Stomach (tissue), 8 donors: ENCODE measurements at regions not wholly inside any gene's neighbourhood (a gene's known extent, or its start where the extent isn't known, plus 50 kb on each side); places are given as distances from the start of the nearest gene placed in this dataset.

Experiments used
- DNase-seq, 2 donors: peaks; one replicate each; pipeline versions ENCODE4 v3.0.0 to v3.0.0-alpha.2; 2013 to 2019
- H3K27ac ChIP-seq, 5 donors: fragments of 200-600 bp in 4 of 5; sonication (generic) in 4 of 5; one replicate each; pipeline ENCODE4 v1.5.1; 2013 to 2019; ENCODE audit warnings: mild to moderate bottlenecking in 1 of 5, moderate library complexity in 1 of 5
- H3K27me3 ChIP-seq, 3 donors: fragments of 200-600 bp; sonication (generic); one replicate each; pipeline ENCODE4 v1.5.1; 2017 to 2019; ENCODE audit warnings: mixed run types in 1 of 3
- H3K36me3 ChIP-seq, 4 donors: fragments of 200-600 bp; sonication (generic); 1 replicate in 3 of 4; 2 replicates in 1 of 4; pipeline ENCODE4 v1.5.1; 2016 to 2019
- H3K4me1 ChIP-seq, 4 donors: fragments of 200-600 bp; sonication (generic); one replicate each; pipeline ENCODE4 v1.5.1; 2016 to 2019
- H3K4me3 ChIP-seq, 4 donors: fragments of 200-600 bp; sonication (generic) in 3 of 4; one replicate each; pipeline ENCODE4 v1.5.1; 2016 to 2019; ENCODE audit warnings: mild to moderate bottlenecking in 1 of 4
- H3K9me3 ChIP-seq, 4 donors: fragments of 200-600 bp; sonication (generic); one replicate each; pipeline ENCODE4 v1.5.1; 2016 to 2019
- EP300 ChIP-seq: sonication (generic); formaldehyde crosslinking; IDR thresholded peaks from one replicate; pipeline ENCODE4 v1.6.1; 2017; ENCODE audit warnings: antibody characterized with exemption
- POLR2A ChIP-seq, 4 donors: fragments of 450-650 bp; IDR thresholded peaks; one replicate each; pipeline ENCODE4 v1.6.1; 2016; ENCODE audit warnings: antibody characterized with exemption in 4 of 4, control low read depth in 2 of 4, mild to moderate bottlenecking in 1 of 4, moderate library complexity in 1 of 4
- POLR2AphosphoS5 ChIP-seq, 3 donors: sonication (generic); formaldehyde crosslinking; IDR thresholded peaks; one replicate each; pipeline ENCODE4 v1.6.1; 2016; ENCODE audit warnings: antibody characterized with exemption in 3 of 3
- WGBS, 5 donors: extraction: QIAGEN DNeasy Blood & Tissue Kit in 3 of 5; methylation state at CpG; one replicate each; pipeline versions ENCODE4 v1.1.5 to v1.1.7; 2013 to 2018; 5-methylcytosine and 5-hydroxymethylcytosine counted together
- intact Hi-C: fragments of 100-400 bp; cut with DNase I; formaldehyde crosslinking; loops from one replicate; pipeline ENCODE4 v1.15.1; 2023; ENCODE audit warnings: low total_unique reads
- TF ChIP-seq, protein P1 (sequence below), 7 experiments: fragments of 450-650 bp in 4 of 7; fragments of 200-600 bp in 3 of 7; sonication (generic) in 3 of 7; IDR thresholded peaks; one replicate each; pipeline ENCODE4 v1.5.1; 2016 to 2019; ENCODE audit warnings: antibody characterized with exemption in 7 of 7, control low read depth in 2 of 7, mild to moderate bottlenecking in 1 of 7
- donor health status: healthy with polysubstance abuse.
- donor health status: Bipolar disorder and iron deficiency.
- donor health status: healthy.

GRCh38 chr6:140050101-140050995, 675.9 kb upstream of the CITED2 start:
- H3K4me3 ChIP-seq, result no peak overlapping the region
- TF ChIP-seq POLR2A (IDR thresholded peaks at IDR 0.05) (no peak), POLR2AphosphoS5 (IDR thresholded peaks at IDR 0.05) (no peak), EP300 (no peak)
- TF ChIP-seq, protein P1, sequence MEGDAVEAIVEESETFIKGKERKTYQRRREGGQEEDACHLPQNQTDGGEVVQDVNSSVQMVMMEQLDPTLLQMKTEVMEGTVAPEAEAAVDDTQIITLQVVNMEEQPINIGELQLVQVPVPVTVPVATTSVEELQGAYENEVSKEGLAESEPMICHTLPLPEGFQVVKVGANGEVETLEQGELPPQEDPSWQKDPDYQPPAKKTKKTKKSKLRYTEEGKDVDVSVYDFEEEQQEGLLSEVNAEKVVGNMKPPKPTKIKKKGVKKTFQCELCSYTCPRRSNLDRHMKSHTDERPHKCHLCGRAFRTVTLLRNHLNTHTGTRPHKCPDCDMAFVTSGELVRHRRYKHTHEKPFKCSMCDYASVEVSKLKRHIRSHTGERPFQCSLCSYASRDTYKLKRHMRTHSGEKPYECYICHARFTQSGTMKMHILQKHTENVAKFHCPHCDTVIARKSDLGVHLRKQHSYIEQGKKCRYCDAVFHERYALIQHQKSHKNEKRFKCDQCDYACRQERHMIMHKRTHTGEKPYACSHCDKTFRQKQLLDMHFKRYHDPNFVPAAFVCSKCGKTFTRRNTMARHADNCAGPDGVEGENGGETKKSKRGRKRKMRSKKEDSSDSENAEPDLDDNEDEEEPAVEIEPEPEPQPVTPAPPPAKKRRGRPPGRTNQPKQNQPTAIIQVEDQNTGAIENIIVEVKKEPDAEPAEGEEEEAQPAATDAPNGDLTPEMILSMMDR (IDR thresholded peaks at IDR 0.05), result no peak
- H3K9me3 ChIP-seq, result no peaks in the 10 kb centered on the region
- intact Hi-C loops, result no loop called here
- no peaks in the 10 kb centered on the region for H3K27me3 ChIP-seq
- no peaks in the 10 kb centered on the region for H3K4me1 ChIP-seq
- 89 to 92% (median 90%) methylated on average over 15 of the region's 15 CpGs for WGBS, 5 donors
- no peaks in the 10 kb centered on the region for H3K36me3 ChIP-seq
- H3K27ac ChIP-seq, result no peak overlapping the region
- peak in 1 of 2 donors; percentile 40 for DNase-seq

GRCh38 chr6:140049251-140049650, 674.8 kb upstream of the CITED2 start:
- Histone ChIP-seq H3K27me3 (no peaks in the 10 kb centered on the region), H3K4me1 (no peaks in the 10 kb centered on the region), H3K9me3 (no peaks in the 10 kb centered on the region), H3K36me3 (no peaks in the 10 kb centered on the region), H3K4me3 (no peak overlapping the region), H3K27ac (no peak overlapping the region)
- intact Hi-C loops, result no loop called here
- DNase-seq, result no peak
- TF ChIP-seq POLR2AphosphoS5 (IDR thresholded peaks at IDR 0.05) (no peak), EP300 (no peak)
- WGBS, 5 donors, result 29 to 63% (median 44%) methylated on average over 2 of the region's 2 CpGs

DNA sequence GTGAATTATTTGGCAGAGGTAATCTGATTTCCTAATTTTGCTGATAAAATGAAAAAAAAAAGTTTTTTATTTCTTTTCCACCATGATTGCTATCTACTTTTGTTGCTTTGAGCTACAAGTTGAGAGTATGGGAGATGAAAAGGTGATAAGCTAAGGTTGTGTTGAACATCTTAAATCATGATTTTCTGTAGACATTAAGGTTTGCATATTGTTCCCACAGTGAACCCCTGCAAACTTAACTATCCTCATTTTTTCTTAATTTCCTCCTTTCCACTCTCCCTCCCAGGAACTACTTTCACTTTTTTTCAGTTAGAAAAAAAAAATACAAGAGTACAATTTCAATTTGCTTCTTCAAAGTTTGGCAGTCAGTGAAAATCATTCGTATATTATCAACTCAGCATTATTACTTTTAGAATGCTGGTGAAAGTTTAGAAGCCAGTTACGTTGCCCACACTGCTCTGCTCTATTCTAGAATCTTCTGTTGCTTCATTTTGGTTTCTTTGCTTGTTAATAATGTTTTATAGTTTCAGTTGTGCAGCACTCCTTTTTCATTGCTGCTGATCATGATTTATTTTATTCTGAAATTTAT, 673.8 kb upstream of the CITED2 start:
- TF ChIP-seq POLR2AphosphoS5 (IDR thresholded peaks at IDR 0.05) (no peak), POLR2A (IDR thresholded peaks at IDR 0.05) (no peak), EP300 (no peak)
- TF ChIP-seq, protein P1 (IDR thresholded peaks at IDR 0.05), result no peak
- no peaks in the 10 kb centered on the region for H3K27me3 ChIP-seq
- H3K4me1 ChIP-seq, result no peaks in the 10 kb centered on the region
- no peak overlapping the region for H3K27ac ChIP-seq
- intact Hi-C loops, result no loop called here
- no peak overlapping the region for H3K4me3 ChIP-seq
- no peak for DNase-seq
- H3K36me3 ChIP-seq, result no peaks in the 10 kb centered on the region
- 26 to 49% (median 35%) methylated on average over 2 of the region's 2 CpGs for WGBS, 5 donors
- no peaks in the 10 kb centered on the region for H3K9me3 ChIP-seq

DNA sequence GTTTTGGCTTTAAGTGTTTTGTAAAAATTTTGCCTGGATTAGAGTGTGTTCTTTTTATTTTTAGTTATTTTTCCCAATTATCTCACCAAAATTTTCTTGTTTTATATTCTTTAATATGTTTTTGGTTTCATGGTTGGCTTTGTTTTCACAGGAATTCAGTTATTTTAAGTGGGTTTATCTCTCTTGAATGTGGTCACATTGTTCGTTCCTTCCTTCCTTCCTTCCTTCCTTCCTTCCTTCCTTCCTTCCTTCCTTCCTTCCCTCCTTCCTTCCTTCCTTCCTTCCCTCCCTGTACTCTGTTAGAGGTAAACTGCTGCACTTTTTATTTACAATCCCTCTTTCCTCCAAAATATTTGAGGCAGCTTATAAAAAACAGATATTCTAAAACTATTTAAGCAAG, 672.9 kb upstream of the CITED2 start:
- H3K36me3 ChIP-seq, result no peaks in the 10 kb centered on the region
- no peak overlapping the region for H3K4me3 ChIP-seq
- 58 to 91% (median 70%) methylated on average over 1 of the region's 1 CpG for WGBS, 5 donors
- no peak for DNase-seq
- H3K27me3 ChIP-seq, result no peaks in the 10 kb centered on the region
- no peak overlapping the region for H3K27ac ChIP-seq
- no peaks in the 10 kb centered on the region for H3K4me1 ChIP-seq
- H3K9me3 ChIP-seq, result no peaks in the 10 kb centered on the region
- TF ChIP-seq POLR2AphosphoS5 (IDR thresholded peaks at IDR 0.05), result no peak
- TF ChIP-seq EP300, result no peak
- intact Hi-C loops, result no loop called here

DNA sequence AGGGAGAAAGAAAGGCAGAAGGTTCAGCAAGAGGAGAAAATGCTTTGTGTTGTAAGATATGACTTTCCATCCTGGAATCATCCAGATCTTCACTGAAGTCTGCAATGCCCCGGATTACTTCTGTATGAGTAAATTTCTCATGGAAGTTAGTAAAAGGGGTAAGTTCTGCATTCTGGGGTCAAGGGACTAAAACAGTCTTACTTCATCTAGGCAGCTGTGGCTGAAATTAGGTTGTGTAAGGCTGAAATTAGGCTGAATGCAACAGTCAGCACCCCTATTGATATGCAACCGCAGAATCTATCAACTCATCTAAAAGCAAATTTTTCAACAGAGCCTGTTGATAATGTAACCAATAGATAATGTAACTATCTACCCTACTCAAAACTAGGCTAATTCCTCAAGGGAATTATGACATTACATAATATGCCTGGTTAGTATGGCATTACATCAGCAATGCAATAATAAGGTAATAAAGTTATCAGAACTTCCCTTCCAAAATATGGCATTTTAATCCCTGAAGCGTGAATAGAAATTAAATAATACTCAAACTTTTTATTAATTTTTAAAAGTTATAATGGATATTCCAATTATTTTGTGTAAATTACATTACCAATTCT, 671.7 kb upstream of the CITED2 start:
- 78 to 98% (median 85%) methylated on average over 3 of the region's 3 CpGs for WGBS, 5 donors
- intact Hi-C loops, result no loop called here

More for the DNA sequence above, 671.7 kb upstream of the CITED2 start:
- Histone ChIP-seq H3K4me3 (no peak overlapping the region), H3K36me3 (no peaks in the 10 kb centered on the region), H3K9me3 (no peaks in the 10 kb centered on the region), H3K27ac (no peak overlapping the region), H3K27me3 (no peaks in the 10 kb centered on the region), H3K4me1 (no peaks in the 10 kb centered on the region)
- TF ChIP-seq POLR2A (IDR thresholded peaks at IDR 0.05) (no peak), POLR2AphosphoS5 (IDR thresholded peaks at IDR 0.05) (no peak), EP300 (no peak)
- TF ChIP-seq, protein P1 (IDR thresholded peaks at IDR 0.05), result no peak
- DNase-seq, result no peak
